ENCODE measurements at regions not wholly inside any gene's neighbourhood (a gene's known extent, or its start where the extent isn't known, plus 50 kb on each side); places are given as distances from the start of the nearest gene placed in this dataset.

- TF ChIP-seq ZBTB21 (tag by site-specific recombination; IDR thresholded peaks at IDR 0.05), result no peak
- TF ChIP-seq CTCF (tag by site-specific recombination; IDR thresholded peaks at IDR 0.05), result no peak
- TF ChIP-seq ZSCAN18 (tag by site-specific recombination; IDR thresholded peaks at IDR 0.05), result no peak
- TF ChIP-seq ZNF138 (tag by site-specific recombination; IDR thresholded peaks at IDR 0.05; ENCODE audit: borderline replicate concordance), result no peak
- TF ChIP-seq ZNF26 (tag by site-specific recombination; IDR thresholded peaks at IDR 0.05), result no peak
- TF ChIP-seq ZNF324 (tag by site-specific recombination; IDR thresholded peaks at IDR 0.05), result no peak
- no peak for TF ChIP-seq HOXD13 (CRISPR knock-in tag; IDR thresholded peaks at IDR 0.05; ENCODE audit: borderline replicate concordance)
- no peak for TF ChIP-seq ELK4 (IDR thresholded peaks at IDR 0.05; ENCODE audit: borderline replicate concordance, low read depth, low read length)
- TF ChIP-seq ZNF175 (tag by site-specific recombination; IDR thresholded peaks at IDR 0.05), result no peak
- no peak for TF ChIP-seq YY1 (tag by site-specific recombination; IDR thresholded peaks at IDR 0.05)
- no peak for TF ChIP-seq ZNF549 (tag by site-specific recombination; IDR thresholded peaks at IDR 0.05)
- TF ChIP-seq MZF1 (tag by site-specific recombination; IDR thresholded peaks at IDR 0.05; ENCODE audit: borderline replicate concordance), result no peak
- TF ChIP-seq KLF17 (tag by site-specific recombination; IDR thresholded peaks at IDR 0.05), result no peak
- no peak for TF ChIP-seq INSM2 (tag by site-specific recombination; IDR thresholded peaks at IDR 0.05)
Measured at GRCh38 chr3:76049776-76050175, 264.4 kb upstream of the ZNF717 start.
